HCT116 (cell line): ENCODE measurements at regions not wholly inside any gene's neighbourhood (a gene's known extent, or its start where the extent isn't known, plus 50 kb on each side); places are given as distances from the start of the nearest gene placed in this dataset.

Experiments
- ATAC-seq: fragments of 200-7000 bp; cut with Tn5 transposase; 2 replicates; pipeline ENCODE4 v1.9.1; 2020; ENCODE audit warnings: mild to moderate bottlenecking, moderate library complexity
- BruUV-seq: library from RNA; stranded (reverse); fragments of 400-500 nt; replicated peaks from 2 replicates; lab custom pipeline; 2021; lab: Mats Ljungman, UMichigan
- CTCF ChIA-PET: fragments of 300-600 bp; sonication (Branson Sonifier 250); formaldehyde crosslinking; loops from one replicate; lab custom pipeline; 2021; ENCODE audit warnings: antibody characterized with exemption; lab: Charles Lee
- POLR2A ChIA-PET: fragments of 300-600, 350-600 bp; sonication (Branson Sonifier 250); formaldehyde crosslinking; loops from one replicate; lab custom pipeline; 2021; ENCODE audit warnings: antibody characterized with exemption; lab: Charles Lee
- RAD21 ChIA-PET, 2 experiments: fragments of 300-600 bp; sonication (Branson Sonifier 250); formaldehyde crosslinking; loops; one replicate each; lab custom pipeline; 2023; ENCODE audit warnings: low total read pairs in 2 of 2; ENCODE audit not compliant: uncharacterized antibody in 2 of 2, unreplicated experiment in 2 of 2, low non-redundant PET in 1 of 2; lab: Charles Lee
- DNase-seq: peaks from one replicate; pipeline ENCODE4 v3.0.0-alpha.2; 2010; ENCODE audit warnings: low read depth, low spot score
- H2AFZ ChIP-seq: fragments of 200-600 bp; shearing (Covaris generic), sonication (generic); 2 replicates; pipeline ENCODE4 v1.6.1; 2017; ENCODE audit warnings: low read depth, mixed run types, mixed read lengths, antibody characterized with exemption, low read length; ENCODE audit not compliant: poor library complexity, severe bottlenecking
- H3K27ac ChIP-seq: 2 replicates; pipeline ENCODE4 v1.5.1; 2012; ENCODE audit warnings: low read depth, low read length
- H3K27me3 ChIP-seq: fragments of 200-600 bp; sonication (generic); 2 replicates; pipeline ENCODE4 v1.6.1; 2016; ENCODE audit warnings: mixed run types, low read length, mixed read lengths; ENCODE audit not compliant: insufficient read depth
- H3K36me3 ChIP-seq, 2 experiments: fragments of 200-500 bp in 1 of 2; fragments of 200-600 bp in 1 of 2; sonication (Bioruptor generic) in 1 of 2; sonication (generic) in 1 of 2; 2 replicates each; pipeline versions ENCODE4 v1.5.1 to v1.6.1; 2014 to 2016; ENCODE audit warnings: low read length in 2 of 2, inconsistent platforms in 1 of 2, mixed read lengths in 1 of 2, mixed run types in 1 of 2; ENCODE audit not compliant: insufficient read depth in 2 of 2, control insufficient read depth in 1 of 2
- H3K4me1 ChIP-seq, 2 experiments: fragments of 200-600 bp in 1 of 2; sonication (generic) in 1 of 2; 2 replicates each; pipeline versions ENCODE4 v1.5.1 to v1.6.1; 2012 to 2017; ENCODE audit warnings: low read length in 2 of 2, inconsistent platforms in 1 of 2, mild to moderate bottlenecking in 1 of 2, mixed read lengths in 1 of 2, mixed run types in 1 of 2, moderate library complexity in 1 of 2; ENCODE audit not compliant: insufficient read depth in 2 of 2, control insufficient read depth in 1 of 2
- H3K4me2 ChIP-seq: fragments of 200-600 bp; sonication (generic); 2 replicates; pipeline ENCODE4 v1.6.1; 2017; ENCODE audit warnings: mixed run types, low read length, mixed read lengths
- H3K4me3 ChIP-seq, 2 experiments: fragments of 200-600 bp in 1 of 2; sonication (generic) in 1 of 2; replicated peaks in 1 of 2; 2 replicates each; pipeline ENCODE4 v1.5.1; 2011 to 2016; ENCODE audit warnings: low read length in 2 of 2, control low read depth in 1 of 2, low read depth in 1 of 2, mild to moderate bottlenecking in 1 of 2, mixed read lengths in 1 of 2, mixed run types in 1 of 2
- H3K79me2 ChIP-seq: fragments of 200-600 bp; sonication (generic); 2 replicates; pipeline ENCODE4 v1.6.1; 2017; ENCODE audit warnings: mild to moderate bottlenecking, mixed run types, low read length, moderate library complexity, mixed read lengths; ENCODE audit not compliant: insufficient read depth
- H3K9ac ChIP-seq: fragments of 200-600 bp; sonication (generic); 2 replicates; pipeline ENCODE4 v1.6.1; 2016; ENCODE audit warnings: low read length, mixed read lengths
- H3K9me2 ChIP-seq: fragments of 200-600 bp; sonication (generic), shearing (Covaris generic); 2 replicates; pipeline ENCODE4 v1.6.1; 2017; ENCODE audit warnings: mixed run types, mild to moderate bottlenecking, moderate library complexity; ENCODE audit not compliant: insufficient read depth
- H3K9me3 ChIP-seq, 2 experiments: fragments of 200-500 bp in 1 of 2; fragments of 200-600 bp in 1 of 2; sonication (Bioruptor generic) in 1 of 2; sonication (generic) in 1 of 2; 2 replicates each; pipeline ENCODE4 v1.6.1; 2014 to 2017; ENCODE audit warnings: low read length in 2 of 2, mixed read lengths in 2 of 2, inconsistent platforms in 1 of 2, low read depth in 1 of 2, mild to moderate bottlenecking in 1 of 2, mixed run types in 1 of 2, moderate library complexity in 1 of 2; ENCODE audit not compliant: control insufficient read depth in 1 of 2, insufficient read depth in 1 of 2
- H4K20me1 ChIP-seq: fragments of 200-600 bp; sonication (generic), shearing (Covaris generic); 2 replicates; pipeline ENCODE4 v1.6.1; 2017; ENCODE audit warnings: mixed run types, mild to moderate bottlenecking, moderate library complexity; ENCODE audit not compliant: insufficient read depth
- EGR1 ChIP-seq: IDR thresholded peaks from 2 replicates; pipeline ENCODE4 v1.6.1; 2012; ENCODE audit warnings: low read depth
- ELF1 ChIP-seq: IDR thresholded peaks from 2 replicates; pipeline ENCODE4 v1.6.1; 2012; ENCODE audit warnings: low read depth, borderline replicate concordance
- EZH2phosphoT487 ChIP-seq: fragments of 200-600 bp; IDR thresholded peaks from 2 replicates; pipeline ENCODE4 v1.6.1; 2018; ENCODE audit warnings: antibody characterized with exemption, borderline replicate concordance
- FOSL1 ChIP-seq: IDR thresholded peaks from 2 replicates; pipeline ENCODE4 v1.6.1; 2012; ENCODE audit warnings: low read depth
- JUND ChIP-seq: IDR thresholded peaks from 2 replicates; pipeline ENCODE4 v1.6.1; 2012
- POLR2AphosphoS5 ChIP-seq: IDR thresholded peaks from 2 replicates; pipeline ENCODE4 v1.6.1; 2011; ENCODE audit warnings: mild to moderate bottlenecking, low read depth, low read length, moderate library complexity
- SP1 ChIP-seq: IDR thresholded peaks from 2 replicates; pipeline ENCODE4 v1.6.1; 2012; ENCODE audit warnings: low read depth
- TCF7L2 ChIP-seq: IDR thresholded peaks from 2 replicates; pipeline ENCODE4 v1.7.0; 2011; ENCODE audit warnings: borderline replicate concordance, inconsistent platforms; ENCODE audit not compliant: insufficient read depth, insufficient read length; ENCODE audit errors: extremely low read depth
- ZNF274 ChIP-seq: fragments of 200-500 bp; sonication (Bioruptor generic); IDR thresholded peaks from 2 replicates; pipeline ENCODE4 v1.6.1; 2014; ENCODE audit warnings: mild to moderate bottlenecking, low read depth, low read length, inconsistent platforms
- intact Hi-C: fragments of 100-400 bp; cut with micrococcal nuclease; formaldehyde crosslinking; loops from 2 replicates; pipeline ENCODE4 v1.10.0; 2022
- TF ChIP-seq, protein P1 (sequence below): IDR thresholded peaks from 2 replicates; pipeline ENCODE4 v1.6.1; 2011; ENCODE audit warnings: mild to moderate bottlenecking, low read length, moderate library complexity; ENCODE audit not compliant: insufficient replicate concordance; ENCODE audit errors: extremely low read depth
- TF ChIP-seq, protein P2 (sequence below), 3 experiments: fragments of 200-600 bp in 1 of 3; sonication (generic) in 1 of 3; IDR thresholded peaks in 2 of 3; conservative IDR thresholded peaks in 1 of 3; 2 replicates each; pipeline ENCODE4 v1.5.1; 2012 to 2017; ENCODE audit warnings: low read depth in 2 of 3, low read length in 2 of 3, antibody characterized with exemption in 1 of 3, borderline replicate concordance in 1 of 3, control low read depth in 1 of 3, mild to moderate bottlenecking in 1 of 3, mixed read lengths in 1 of 3, mixed run types in 1 of 3, moderate library complexity in 1 of 3; ENCODE audit not compliant: insufficient read depth in 1 of 3

DNA sequence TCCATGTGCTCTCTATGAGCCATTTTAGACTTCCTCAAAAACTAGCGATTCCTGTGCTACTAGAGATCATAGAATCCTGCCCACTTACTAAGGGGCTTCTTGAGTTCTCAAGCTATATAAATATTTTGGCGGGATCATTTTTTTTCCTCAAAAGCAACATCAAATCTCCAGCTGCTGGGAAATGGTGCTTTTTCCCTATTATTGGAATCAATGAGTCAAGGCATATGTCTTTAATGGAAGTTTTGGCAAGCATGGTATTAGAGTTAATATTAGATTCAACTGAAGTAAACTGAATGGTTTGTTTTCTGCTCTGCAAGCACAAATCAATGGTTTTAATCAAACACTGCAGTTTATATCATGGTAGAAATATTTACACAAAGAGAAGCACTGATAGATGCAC is 369.9 kb upstream of the PTGER4 start:
- Histone ChIP-seq H3K4me2 (no peak overlapping the region), H3K4me1 (no peaks in the 10 kb centered on the region), H3K9ac (no peak overlapping the region), H3K9me3 (no peaks in the 10 kb centered on the region), H3K4me3 (no peak overlapping the region), H3K27me3 (no peaks in the 10 kb centered on the region), H3K9me2 (no peaks in the 10 kb centered on the region), H2AFZ (no peak overlapping the region), H4K20me1 (no peaks in the 10 kb centered on the region), H3K79me2 (no peaks in the 10 kb centered on the region), H3K36me3 (no peaks in the 10 kb centered on the region), H3K27ac (no peak overlapping the region)
- POLR2A ChIA-PET, result no interaction called here
- RAD21 ChIA-PET, result no interaction called here
- intact Hi-C loops, result no loop called here
- CTCF ChIA-PET, result no interaction called here
- TF ChIP-seq TCF7L2, result no peak
- no peak for TF ChIP-seq FOSL1
- TF ChIP-seq JUND, result no peak
- no peak for TF ChIP-seq ELF1
- TF ChIP-seq EZH2phosphoT487, result no peak
- no peak for TF ChIP-seq EGR1
- no peak for TF ChIP-seq ZNF274
- no TSS peak for BruUV-seq
- no peak for ATAC-seq
- no peak for DNase-seq

DNA sequence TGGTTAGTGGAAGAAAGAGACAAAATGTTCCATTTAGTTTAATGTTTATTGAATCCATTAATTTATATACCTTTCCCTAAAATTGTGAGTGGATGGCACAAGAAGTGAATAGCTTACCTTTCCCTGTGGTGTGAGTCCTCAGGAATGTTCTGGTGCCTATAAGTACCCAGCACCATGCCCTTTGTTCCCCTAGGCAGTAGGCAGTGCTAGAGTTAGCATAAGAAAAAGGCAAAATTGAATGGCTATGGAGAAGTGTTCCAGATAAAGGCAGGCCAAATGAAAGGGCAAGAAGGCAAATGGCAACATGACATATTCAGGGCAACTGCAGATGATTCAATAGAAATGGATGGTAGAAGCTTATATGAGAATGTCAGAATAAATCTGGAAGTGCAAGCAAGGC is 370.8 kb upstream of the PTGER4 start:
- ATAC-seq (no peak), DNase-seq (no peak)
- no peaks in the 10 kb centered on the region for H3K27me3 ChIP-seq
- no peaks in the 10 kb centered on the region for H3K9me3 ChIP-seq
- no peak overlapping the region for H3K9ac ChIP-seq
- H3K9me2 ChIP-seq, result no peaks in the 10 kb centered on the region
- intact Hi-C loops, result no loop called here
- no peak overlapping the region for H3K4me3 ChIP-seq
- no peaks in the 10 kb centered on the region for H3K36me3 ChIP-seq
- H3K4me1 ChIP-seq, result no peaks in the 10 kb centered on the region
- ChIA-PET RAD21 (no interaction called here), POLR2A (no interaction called here), CTCF (no interaction called here)
- no peak overlapping the region for H2AFZ ChIP-seq
- H3K27ac ChIP-seq, result no peak overlapping the region
- no TSS peak for BruUV-seq
- H3K79me2 ChIP-seq, result no peaks in the 10 kb centered on the region
- H3K4me2 ChIP-seq, result no peak overlapping the region
- no peaks in the 10 kb centered on the region for H4K20me1 ChIP-seq
- TF ChIP-seq POLR2AphosphoS5 (no peak), JUND (no peak), ELF1 (no peak), SP1 (no peak)
- TF ChIP-seq, protein P1, sequence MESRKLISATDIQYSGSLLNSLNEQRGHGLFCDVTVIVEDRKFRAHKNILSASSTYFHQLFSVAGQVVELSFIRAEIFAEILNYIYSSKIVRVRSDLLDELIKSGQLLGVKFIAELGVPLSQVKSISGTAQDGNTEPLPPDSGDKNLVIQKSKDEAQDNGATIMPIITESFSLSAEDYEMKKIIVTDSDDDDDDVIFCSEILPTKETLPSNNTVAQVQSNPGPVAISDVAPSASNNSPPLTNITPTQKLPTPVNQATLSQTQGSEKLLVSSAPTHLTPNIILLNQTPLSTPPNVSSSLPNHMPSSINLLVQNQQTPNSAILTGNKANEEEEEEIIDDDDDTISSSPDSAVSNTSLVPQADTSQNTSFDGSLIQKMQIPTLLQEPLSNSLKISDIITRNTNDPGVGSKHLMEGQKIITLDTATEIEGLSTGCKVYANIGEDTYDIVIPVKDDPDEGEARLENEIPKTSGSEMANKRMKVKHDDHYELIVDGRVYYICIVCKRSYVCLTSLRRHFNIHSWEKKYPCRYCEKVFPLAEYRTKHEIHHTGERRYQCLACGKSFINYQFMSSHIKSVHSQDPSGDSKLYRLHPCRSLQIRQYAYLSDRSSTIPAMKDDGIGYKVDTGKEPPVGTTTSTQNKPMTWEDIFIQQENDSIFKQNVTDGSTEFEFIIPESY, result no peak
- TF ChIP-seq, protein P2, sequence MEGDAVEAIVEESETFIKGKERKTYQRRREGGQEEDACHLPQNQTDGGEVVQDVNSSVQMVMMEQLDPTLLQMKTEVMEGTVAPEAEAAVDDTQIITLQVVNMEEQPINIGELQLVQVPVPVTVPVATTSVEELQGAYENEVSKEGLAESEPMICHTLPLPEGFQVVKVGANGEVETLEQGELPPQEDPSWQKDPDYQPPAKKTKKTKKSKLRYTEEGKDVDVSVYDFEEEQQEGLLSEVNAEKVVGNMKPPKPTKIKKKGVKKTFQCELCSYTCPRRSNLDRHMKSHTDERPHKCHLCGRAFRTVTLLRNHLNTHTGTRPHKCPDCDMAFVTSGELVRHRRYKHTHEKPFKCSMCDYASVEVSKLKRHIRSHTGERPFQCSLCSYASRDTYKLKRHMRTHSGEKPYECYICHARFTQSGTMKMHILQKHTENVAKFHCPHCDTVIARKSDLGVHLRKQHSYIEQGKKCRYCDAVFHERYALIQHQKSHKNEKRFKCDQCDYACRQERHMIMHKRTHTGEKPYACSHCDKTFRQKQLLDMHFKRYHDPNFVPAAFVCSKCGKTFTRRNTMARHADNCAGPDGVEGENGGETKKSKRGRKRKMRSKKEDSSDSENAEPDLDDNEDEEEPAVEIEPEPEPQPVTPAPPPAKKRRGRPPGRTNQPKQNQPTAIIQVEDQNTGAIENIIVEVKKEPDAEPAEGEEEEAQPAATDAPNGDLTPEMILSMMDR (IDR thresholded peaks at IDR 0.05 in 2 of 3, conservative IDR thresholded peaks at IDR 0.05 in 1 of 3; ENCODE audit: borderline replicate concordance in 1 of 3, insufficient read depth in 1 of 3, low read depth in 2 of 3, low read length in 2 of 3), result no peak
